GM18499 (cell line): ENCODE measurements at regions not wholly inside any gene's neighbourhood (a gene's known extent, or its start where the extent isn't known, plus 50 kb on each side); places are given as distances from the start of the nearest gene placed in this dataset.
"Not testable (repeated sequence)": the region's sequence is repeated elsewhere in the genome, so short reads cannot be mapped to it uniquely, and the experiment has no call there.

Experiments
- ATAC-seq: cut with Tn5 transposase; IDR thresholded peaks from one replicate; pipeline ENCODE4 v1.9.1; 2021; ENCODE audit warnings: moderate number of reproducible peaks; ENCODE audit not compliant: insufficient read depth, unreplicated experiment

- no peak for ATAC-seq
Observed at GRCh38 chr11:95652002-95652472, 137.5 kb downstream of the FAM76B start.

- no peak for ATAC-seq
Observed at GRCh38 chr11:95650276-95650675, 139.3 kb downstream of the FAM76B start.

- ATAC-seq = no peak
Observed at GRCh38 chr11:95647871-95648270, 141.7 kb downstream of the FAM76B start.

- ATAC-seq = no peak
Observed at GRCh38 chr11:95647355-95647754, 142.2 kb downstream of the FAM76B start.

GRCh38 chr11:95641495-95641894 is 148.1 kb downstream of the FAM76B start:
- peak; percentile 100 for ATAC-seq

- no peak for ATAC-seq
Observed at GRCh38 chr11:95638501-95638900, 151.1 kb downstream of the FAM76B start.

- no peak for ATAC-seq
Observed at GRCh38 chr11:95625164-95625900, 164.2 kb downstream of the FAM76B start.

GRCh38 chr11:95616256-95616804 is 173.3 kb downstream of the FAM76B start:
- no peak for ATAC-seq

- ATAC-seq = no peak
Observed at GRCh38 chr11:95611827-95612226, 177.8 kb downstream of the FAM76B start.

GRCh38 chr11:95610185-95610584 is 179.4 kb downstream of the FAM76B start:
- ATAC-seq = not testable (repeated sequence)

- no peak for ATAC-seq
Observed at GRCh38 chr11:95608093-95608492, 181.5 kb downstream of the FAM76B start.

- ATAC-seq = no peak
Observed at GRCh38 chr11:95606824-95607223, 182.8 kb downstream of the FAM76B start.

GRCh38 chr11:95605271-95605940 is 184.2 kb downstream of the FAM76B start:
- ATAC-seq = no peak

- no peak for ATAC-seq
Observed at GRCh38 chr11:95599959-95600586, 189.5 kb downstream of the FAM76B start.

- ATAC-seq = no peak
Observed at GRCh38 chr11:95595973-95596489, 193.6 kb downstream of the FAM76B start.

- ATAC-seq = no peak
Observed at GRCh38 chr11:95595541-95595940, 194.0 kb downstream of the FAM76B start.

- ATAC-seq = no peak
Observed at GRCh38 chr11:95593111-95593510, 196.5 kb downstream of the FAM76B start.

GRCh38 chr11:95592471-95592870 is 197.1 kb downstream of the FAM76B start:
- no peak for ATAC-seq

- no peak for ATAC-seq
Observed at GRCh38 chr11:95589893-95590612, 199.5 kb downstream of the FAM76B start.

GRCh38 chr11:95588821-95589220 is 200.8 kb downstream of the FAM76B start:
- no peak for ATAC-seq
